Stimulated activated effector memory CD8-positive, alpha-beta T cell treated with anti-CD3 and anti-CD28 coated beads, Interleukin-12 subunit alpha, Interleukin-12 subunit beta, amount 100 ng/mL, for 72 hours (primary cell): ENCODE measurements at regions not wholly inside any gene's neighbourhood (a gene's known extent, or its start where the extent isn't known, plus 50 kb on each side); places are given as distances from the start of the nearest gene placed in this dataset.

Experiments used
- ATAC-seq: fragments of 150-1000 bp; cut with Tn5 transposase; 2 replicates; pipeline ENCODE4 v1.10.0; 2021
- DNase-seq, 2 donors: peaks; one replicate each; pipeline ENCODE4 v3.0.0; 2021 to 2022; ENCODE audit warnings: low spot score in 2 of 2
- H3K27ac Mint-ChIP-seq: one replicate; pipeline ENCODE4 v1.8.0; 2022; ENCODE audit warnings: mild to moderate bottlenecking, mixed read lengths
- H3K36me3 Mint-ChIP-seq: one replicate; pipeline ENCODE4 v1.8.0; 2022; ENCODE audit warnings: mild to moderate bottlenecking, mixed read lengths
- H3K4me1 Mint-ChIP-seq: one replicate; pipeline ENCODE4 v1.8.0; 2022; ENCODE audit warnings: mixed read lengths
- H3K4me3 Mint-ChIP-seq: one replicate; pipeline ENCODE4 v1.8.0; 2022; ENCODE audit warnings: mild to moderate bottlenecking, mixed read lengths
- H3K9me3 Mint-ChIP-seq: one replicate; pipeline ENCODE4 v1.8.0; 2022; ENCODE audit warnings: mixed read lengths

GRCh38 chr4:134470544-134470943 is 269.0 kb upstream of the PABPC4L start:
- Mint-ChIP-seq H3K9me3 (peaks cover 16% of the 10 kb centered on the region), H3K4me3 (no peak overlapping the region), H3K27ac (no peak overlapping the region), H3K36me3 (no peaks in the 10 kb centered on the region), H3K4me1 (no peaks in the 10 kb centered on the region)
- ATAC-seq (no peak), DNase-seq (no peak)

GRCh38 chr4:134465417-134465816 is 263.8 kb upstream of the PABPC4L start:
- Mint-ChIP-seq H3K4me3 (no peak overlapping the region), H3K36me3 (no peaks in the 10 kb centered on the region), H3K9me3 (peaks cover under 1% of the 10 kb centered on the region), H3K27ac (no peak overlapping the region), H3K4me1 (no peaks in the 10 kb centered on the region)
- ATAC-seq (no peak), DNase-seq (no peak)

- no peaks in the 10 kb centered on the region for H3K4me1 Mint-ChIP-seq
- DNase-seq (no peak), ATAC-seq (no peak)
- no peak overlapping the region for H3K27ac Mint-ChIP-seq
- no peaks in the 10 kb centered on the region for H3K36me3 Mint-ChIP-seq
- no peaks in the 10 kb centered on the region for H3K9me3 Mint-ChIP-seq
- H3K4me3 Mint-ChIP-seq = no peak overlapping the region
Measured at GRCh38 chr4:134463771-134464170, 262.2 kb upstream of the PABPC4L start.

DNA sequence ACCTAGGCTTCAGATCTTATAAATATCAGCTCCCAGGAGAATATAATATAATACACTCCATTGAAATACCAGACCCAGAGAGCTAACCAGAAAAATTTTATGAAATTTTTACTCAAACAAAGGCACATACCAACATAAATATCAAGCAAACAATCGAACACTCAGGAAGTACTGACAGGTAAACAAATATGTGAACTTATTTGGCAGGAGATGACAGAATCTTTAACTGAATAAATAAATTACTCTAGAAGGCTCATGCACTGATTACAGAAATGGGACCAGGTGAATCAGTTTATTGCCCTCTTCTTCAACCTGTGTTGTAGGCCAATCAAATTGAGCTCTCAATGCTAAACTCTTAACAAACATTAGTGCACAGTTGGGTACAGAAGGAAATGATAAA is 225.2 kb upstream of the PABPC4L start:
- no peak overlapping the region for H3K27ac Mint-ChIP-seq
- no peak for ATAC-seq
- no peak overlapping the region for H3K4me3 Mint-ChIP-seq
- no peaks in the 10 kb centered on the region for H3K36me3 Mint-ChIP-seq
- no peaks in the 10 kb centered on the region for H3K4me1 Mint-ChIP-seq
- peaks cover 10% of the 10 kb centered on the region for H3K9me3 Mint-ChIP-seq
- DNase-seq = no peak

DNA sequence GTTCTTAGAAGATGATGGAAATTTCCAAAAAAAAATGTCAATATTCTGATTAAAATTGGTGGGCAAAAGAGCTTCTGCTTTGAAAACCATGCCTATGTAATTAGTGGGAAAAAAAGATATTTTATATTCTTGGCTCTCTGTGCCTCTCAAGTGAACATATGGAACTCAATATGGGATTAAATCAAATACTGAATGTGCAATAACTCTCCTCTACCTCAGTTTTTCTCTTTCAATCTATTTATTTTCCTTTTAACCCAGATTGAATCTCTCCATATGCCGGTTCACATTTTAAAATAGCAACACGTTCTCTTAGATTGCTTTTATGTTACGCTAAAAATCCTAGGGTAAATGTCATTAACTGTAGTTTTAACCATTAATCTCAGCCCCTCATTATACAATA is 224.2 kb upstream of the PABPC4L start:
- Mint-ChIP-seq H3K9me3 (peaks cover 7% of the 10 kb centered on the region), H3K4me1 (no peaks in the 10 kb centered on the region), H3K4me3 (no peak overlapping the region), H3K27ac (no peak overlapping the region), H3K36me3 (no peaks in the 10 kb centered on the region)
- ATAC-seq (no peak), DNase-seq (no peak)

GRCh38 chr4:134422776-134423175 is 221.2 kb upstream of the PABPC4L start:
- DNase-seq (no peak), ATAC-seq (no peak)
- no peak overlapping the region for H3K27ac Mint-ChIP-seq
- peaks cover 21% of the 10 kb centered on the region for H3K9me3 Mint-ChIP-seq
- no peak overlapping the region for H3K4me3 Mint-ChIP-seq
- no peaks in the 10 kb centered on the region for H3K36me3 Mint-ChIP-seq
- no peaks in the 10 kb centered on the region for H3K4me1 Mint-ChIP-seq

GRCh38 chr4:134421734-134422133 is 220.1 kb upstream of the PABPC4L start:
- DNase-seq (no peak), ATAC-seq (no peak)
- H3K36me3 Mint-ChIP-seq = no peaks in the 10 kb centered on the region
- peaks cover 21% of the 10 kb centered on the region for H3K9me3 Mint-ChIP-seq
- no peak overlapping the region for H3K4me3 Mint-ChIP-seq
- H3K27ac Mint-ChIP-seq = no peak overlapping the region
- H3K4me1 Mint-ChIP-seq = no peaks in the 10 kb centered on the region

DNA sequence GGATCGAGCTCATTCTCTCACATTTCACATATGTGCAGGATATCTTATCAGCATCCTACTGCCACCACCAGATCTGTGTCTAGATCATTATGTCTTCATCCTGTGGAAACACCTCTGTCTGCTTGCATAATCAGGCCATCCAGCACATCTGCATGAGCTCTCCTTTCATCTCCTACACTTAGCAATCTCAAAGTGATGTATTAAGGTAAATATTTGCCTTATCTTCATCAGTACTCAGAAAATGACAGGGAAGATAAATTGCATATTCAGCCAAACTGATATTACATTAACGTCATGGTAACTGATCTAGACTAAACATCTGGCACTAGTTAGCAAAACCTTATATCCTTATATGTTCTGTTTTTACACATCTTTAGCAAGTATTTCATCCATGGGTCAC is 207.3 kb upstream of the PABPC4L start:
- H3K4me3 Mint-ChIP-seq = no peak overlapping the region
- H3K9me3 Mint-ChIP-seq = peaks cover 10% of the 10 kb centered on the region
- no peaks in the 10 kb centered on the region for H3K36me3 Mint-ChIP-seq
- no peak for DNase-seq
- H3K27ac Mint-ChIP-seq = no peak overlapping the region
- ATAC-seq = no peak
- H3K4me1 Mint-ChIP-seq = no peaks in the 10 kb centered on the region

DNA sequence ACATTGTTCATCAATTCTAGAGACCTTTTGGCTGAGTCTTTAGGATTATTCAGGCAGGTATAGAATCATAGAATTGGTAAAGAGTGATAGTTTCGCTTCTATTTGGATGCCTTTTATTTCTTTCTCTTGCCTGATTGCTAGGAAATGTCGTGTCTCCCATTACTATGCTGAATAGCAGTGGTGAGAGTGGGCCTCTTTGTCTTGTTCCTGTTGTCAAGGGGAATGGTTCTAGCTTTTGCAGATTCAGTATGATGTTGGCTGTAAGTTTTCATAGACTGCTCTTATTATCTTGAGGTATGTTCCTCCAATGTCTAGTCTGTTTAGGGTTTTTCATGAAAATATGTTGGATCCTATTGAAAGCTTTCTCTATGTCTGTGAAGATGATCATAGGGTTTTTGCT is 200.2 kb upstream of the PABPC4L start:
- no peak overlapping the region for H3K4me3 Mint-ChIP-seq
- no peak overlapping the region for H3K27ac Mint-ChIP-seq
- H3K9me3 Mint-ChIP-seq = peaks cover 24% of the 10 kb centered on the region
- ATAC-seq = no peak
- no peak for DNase-seq
- H3K36me3 Mint-ChIP-seq = no peaks in the 10 kb centered on the region
- no peaks in the 10 kb centered on the region for H3K4me1 Mint-ChIP-seq

DNA sequence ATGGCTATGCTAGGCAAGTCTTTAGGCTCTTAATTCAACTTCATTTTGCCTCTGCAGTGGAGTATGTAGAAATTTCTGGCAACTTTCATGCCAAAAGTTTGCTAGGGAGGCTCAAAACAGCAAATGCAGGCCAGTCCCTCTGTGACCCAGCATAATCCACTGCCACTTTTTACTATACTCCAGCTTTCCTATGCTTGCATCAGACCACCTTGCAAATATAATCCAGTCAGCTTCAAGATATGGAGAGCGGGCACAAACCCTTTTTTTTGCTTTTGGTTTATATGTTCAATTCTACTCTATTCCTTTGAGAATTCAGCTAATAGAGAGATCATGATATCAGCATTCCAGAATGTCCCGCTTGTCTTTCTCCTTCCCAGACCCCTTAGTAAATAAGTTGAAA is 192.0 kb upstream of the PABPC4L start:
- H3K9me3 Mint-ChIP-seq = peaks cover 29% of the 10 kb centered on the region
- no peaks in the 10 kb centered on the region for H3K36me3 Mint-ChIP-seq
- no peak for ATAC-seq
- no peak for DNase-seq
- H3K27ac Mint-ChIP-seq = no peak overlapping the region
- H3K4me1 Mint-ChIP-seq = no peaks in the 10 kb centered on the region
- no peak overlapping the region for H3K4me3 Mint-ChIP-seq

DNA sequence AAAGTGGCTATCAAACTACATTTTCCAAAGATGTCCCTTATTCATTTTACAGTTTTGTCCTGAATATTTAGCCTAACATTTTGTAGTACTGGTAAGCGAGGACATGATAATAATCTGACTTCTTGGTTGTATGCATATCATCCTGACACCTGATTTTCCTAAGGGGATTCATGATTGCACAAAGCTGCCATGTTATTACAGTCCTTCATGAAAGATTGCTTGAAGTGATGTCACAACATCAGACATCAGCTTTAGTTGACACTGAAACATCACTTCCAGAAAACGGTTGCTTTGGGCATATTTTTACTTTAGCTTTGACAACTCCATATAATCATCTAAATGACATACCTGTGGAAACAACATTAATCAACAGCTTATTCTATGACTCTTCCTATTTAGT is 188.7 kb upstream of the PABPC4L start:
- Mint-ChIP-seq H3K27ac (no peak overlapping the region), H3K4me1 (no peaks in the 10 kb centered on the region), H3K36me3 (no peaks in the 10 kb centered on the region), H3K4me3 (no peak overlapping the region), H3K9me3 (peaks cover 14% of the 10 kb centered on the region)
- ATAC-seq (no peak), DNase-seq (no peak)

DNA sequence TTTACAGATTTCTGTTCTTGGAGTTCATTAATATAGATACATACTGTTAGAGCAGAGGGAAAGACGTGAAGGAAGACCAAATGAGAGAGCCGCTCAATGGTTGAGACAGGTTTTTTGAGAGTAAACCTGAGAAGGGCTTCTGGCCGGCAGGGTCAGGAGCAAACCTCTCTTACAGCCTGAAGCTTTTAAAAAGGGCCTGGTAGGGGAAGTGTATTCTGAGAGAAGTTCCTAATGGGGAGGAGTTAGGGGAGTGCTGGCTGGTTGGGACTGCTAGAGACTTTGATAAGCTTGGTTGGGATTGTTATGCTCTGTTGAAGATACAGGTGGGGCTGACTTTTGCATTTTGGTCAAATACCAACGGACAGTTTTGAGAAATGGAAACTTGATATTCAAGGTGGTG is 186.8 kb upstream of the PABPC4L start:
- ATAC-seq = no peak
- no peak overlapping the region for H3K4me3 Mint-ChIP-seq
- no peak for DNase-seq
- H3K27ac Mint-ChIP-seq = no peak overlapping the region
- H3K4me1 Mint-ChIP-seq = no peaks in the 10 kb centered on the region
- H3K9me3 Mint-ChIP-seq = peaks cover 17% of the 10 kb centered on the region
- H3K36me3 Mint-ChIP-seq = no peaks in the 10 kb centered on the region

- Mint-ChIP-seq H3K36me3 (no peaks in the 10 kb centered on the region), H3K9me3 (peaks cover 13% of the 10 kb centered on the region), H3K27ac (no peak overlapping the region), H3K4me3 (no peak overlapping the region), H3K4me1 (no peaks in the 10 kb centered on the region)
- DNase-seq (no peak), ATAC-seq (no peak)
Measured at GRCh38 chr4:134382478-134383227, 181.1 kb upstream of the PABPC4L start.

- Mint-ChIP-seq H3K36me3 (no peaks in the 10 kb centered on the region), H3K4me3 (no peak overlapping the region), H3K4me1 (no peaks in the 10 kb centered on the region), H3K27ac (no peak overlapping the region), H3K9me3 (peaks cover 10% of the 10 kb centered on the region)
- no peak for DNase-seq
- no peak for ATAC-seq
Measured at GRCh38 chr4:134375775-134376174, 174.2 kb upstream of the PABPC4L start.

- peaks cover 21% of the 10 kb centered on the region for H3K9me3 Mint-ChIP-seq
Measured at GRCh38 chr4:134365852-134366251, 164.3 kb upstream of the PABPC4L start.

GRCh38 chr4:134364928-134365327 is 163.3 kb upstream of the PABPC4L start:
- Mint-ChIP-seq H3K27ac (no peak overlapping the region), H3K36me3 (no peaks in the 10 kb centered on the region), H3K4me1 (no peaks in the 10 kb centered on the region), H3K4me3 (no peak overlapping the region), H3K9me3 (peaks cover 19% of the 10 kb centered on the region)
- DNase-seq (no peak), ATAC-seq (no peak)

More at GRCh38 chr4:134365852-134366251, 164.3 kb upstream of the PABPC4L start:
- Mint-ChIP-seq H3K27ac (no peak overlapping the region), H3K36me3 (no peaks in the 10 kb centered on the region), H3K4me3 (no peak overlapping the region), H3K4me1 (no peaks in the 10 kb centered on the region)
- DNase-seq (no peak), ATAC-seq (no peak)

DNA sequence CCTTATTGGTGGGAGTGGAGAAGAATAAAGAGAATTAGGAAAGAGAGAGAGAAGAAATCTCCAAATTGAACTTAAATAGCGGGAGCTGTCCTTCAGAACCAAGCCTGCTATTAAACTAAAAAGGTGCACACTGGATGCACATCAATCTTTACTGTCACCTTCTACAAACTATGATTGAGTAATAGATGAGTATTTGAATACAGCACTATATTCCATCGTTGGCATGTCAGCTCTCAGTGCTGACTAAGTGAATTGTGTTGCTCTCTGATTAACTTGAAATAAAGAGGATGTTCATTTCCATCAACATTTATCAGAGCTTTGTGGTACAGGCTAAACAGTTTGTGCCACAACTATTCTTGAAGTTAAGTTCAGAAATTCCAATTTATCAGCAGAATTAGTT is 143.7 kb upstream of the PABPC4L start:
- Mint-ChIP-seq H3K9me3 (peaks cover 8% of the 10 kb centered on the region), H3K4me3 (no peak overlapping the region), H3K36me3 (no peaks in the 10 kb centered on the region), H3K27ac (no peak overlapping the region), H3K4me1 (no peaks in the 10 kb centered on the region)
- ATAC-seq (no peak), DNase-seq (no peak)
